ENCODE measurements at regions not wholly inside any gene's neighbourhood (a gene's known extent, or its start where the extent isn't known, plus 50 kb on each side); places are given as distances from the start of the nearest gene placed in this dataset.

GRCh38 chr9:27655441-27655840 lies 82.2 kb upstream of the C9orf72 start:
- H2BK15ac ChIP-seq (ENCODE audit: low read length), result no peak overlapping the region
- H2BK20ac ChIP-seq (ENCODE audit: low read length), result no peak overlapping the region
- H4K91ac ChIP-seq (replicated peaks; ENCODE audit: insufficient read length, low read length), result no peak overlapping the region
- H2BK12ac ChIP-seq (ENCODE audit: low read depth, low read length), result no peak overlapping the region
- no peaks in the 10 kb centered on the region for H4K20me1 ChIP-seq (replicated peaks in 1 of 2; ENCODE audit: control insufficient read depth in 1 of 2, insufficient read depth in 2 of 2, low read length in 2 of 2)
- ChIA-PET POLR2A (ENCODE audit: partially characterized antibody) (interaction anchor here (1.1 kb wide), 1 partner anchor 66 kb away, joined by 3 read pairs; no protein-coding TSS in a partner anchor), CTCF (ENCODE audit: partially characterized antibody) (interaction anchor here (1.7 kb wide), 1 partner anchor 12 kb away, joined by 5 read pairs; no protein-coding TSS in a partner anchor)
- H3K27ac ChIP-seq (ENCODE audit: low read depth, low read length), result no peak overlapping the region
- H2AK5ac ChIP-seq (ENCODE audit: low read depth, low read length), result no peak overlapping the region
- no peak overlapping the region for H3K4me3 ChIP-seq (ENCODE audit: extremely low read depth in 1 of 4, insufficient read depth in 2 of 4, low read depth in 3 of 4, low read length in 4 of 4)
- H3K23me2 ChIP-seq (ENCODE audit: low read depth, low read length), result no peaks in the 10 kb centered on the region
- H3K27me3 ChIP-seq (replicated peaks in 1 of 4; ENCODE audit: control insufficient read depth in 3 of 4, extremely low read depth in 1 of 4, insufficient read depth in 3 of 4, low read length in 3 of 4), result no peaks in the 10 kb centered on the region
- no peaks in the 10 kb centered on the region for H3K36me3 ChIP-seq (ENCODE audit: control insufficient read depth in 2 of 4, insufficient read depth in 4 of 4, low read length in 3 of 4)
- no peak overlapping the region for H3K4me2 ChIP-seq (ENCODE audit: insufficient read depth in 1 of 2, low read depth in 2 of 2, low read length in 2 of 2)
- no peaks in the 10 kb centered on the region for H3K79me2 ChIP-seq (ENCODE audit: control insufficient read depth in 1 of 2, insufficient read depth in 2 of 2, low read length in 2 of 2)
- H3K56ac ChIP-seq (replicated peaks; ENCODE audit: insufficient read length, low read depth, low read length), result no peak overlapping the region
- no peak overlapping the region for H3K9ac ChIP-seq (replicated peaks in 1 of 4; ENCODE audit: extremely low read depth in 1 of 4, low read depth in 3 of 4, low read length in 3 of 4)
- H2BK120ac ChIP-seq (replicated peaks; ENCODE audit: low read depth, low read length), result no peak overlapping the region
- H3K18ac ChIP-seq (ENCODE audit: extremely low read depth, low read length), result no peak overlapping the region
- no peak overlapping the region for H3K4ac ChIP-seq (replicated peaks; ENCODE audit: insufficient read length, low read depth, low read length)
- FAIRE-seq (no peak), DNase-seq (ENCODE audit: low read depth in 1 of 2, low spot score in 2 of 2) (no peak)
- no peaks in the 10 kb centered on the region for H3K79me1 ChIP-seq (ENCODE audit: low read depth, low read length)
- H2AFZ ChIP-seq (ENCODE audit: low read length), result no peak overlapping the region
- H4K8ac ChIP-seq (ENCODE audit: extremely low read depth, insufficient read depth, low read length), result no peak overlapping the region
- no peaks in the 10 kb centered on the region; a peak in 1 of 7 replicates for H3K4me1 ChIP-seq (replicated peaks in 1 of 4; ENCODE audit: control insufficient read depth in 3 of 4, insufficient read depth in 4 of 4, low read length in 3 of 4)
- H2BK5ac ChIP-seq (ENCODE audit: low read depth, low read length), result no peak overlapping the region
- no peak overlapping the region for H3K23ac ChIP-seq (ENCODE audit: insufficient read length)
- H3K14ac ChIP-seq (ENCODE audit: insufficient read length), result no peak overlapping the region
- H4K5ac ChIP-seq (ENCODE audit: insufficient read length, low read depth, low read length), result no peak overlapping the region
- 91% methylated on average over 2 of the region's 2 CpGs; no CpG with 5 or more reads in 1 of the 2 experiments for WGBS, 2 experiments (ENCODE audit: extremely low coverage in 1 of 2, insufficient coverage in 1 of 2, insufficient read length in 1 of 2, insufficient replicate concordance in 2 of 2, low coverage in 1 of 2, low lambda C conversion rate in 2 of 2, missing lambda C conversion rate in 1 of 2)
- H3K9me3 ChIP-seq (ENCODE audit: insufficient read depth in 2 of 2, low read depth in 1 of 2, low read length in 1 of 2), result no peaks in the 10 kb centered on the region
- TF ChIP-seq RBBP5 (IDR thresholded peaks at IDR 0.05; ENCODE audit: borderline replicate concordance, low read depth, low read length) (no peak), SUZ12 (IDR thresholded peaks at IDR 0.05; ENCODE audit: low read length) (no peak), GTF2F1 (IDR thresholded peaks at IDR 0.05; ENCODE audit: borderline replicate concordance, low read depth, low read length) (no peak), TBP (IDR thresholded peaks at IDR 0.05; ENCODE audit: low read depth, low read length) (no peak), CTBP2 (IDR thresholded peaks at IDR 0.05; ENCODE audit: borderline replicate concordance, insufficient read depth, insufficient read length, low read length) (no peak), SP1 (IDR thresholded peaks at IDR 0.05; ENCODE audit: low read depth, low read length) (no peak), E2F6 (IDR thresholded peaks at IDR 0.05) (no peak), NANOG (IDR thresholded peaks at IDR 0.05; ENCODE audit: insufficient read depth, low read depth, low read length, poor library complexity, severe bottlenecking) (no peak), SP2 (IDR thresholded peaks at IDR 0.05; ENCODE audit: low read length) (no peak), BCL11A (IDR thresholded peaks at IDR 0.05; ENCODE audit: low read depth in 2 of 2, low read length in 2 of 2) (no peak), SIX5 (IDR thresholded peaks at IDR 0.05; ENCODE audit: low read depth, low read length) (no peak), PHF8 (conservative IDR thresholded peaks at IDR 0.05; ENCODE audit: low read depth, low read length) (no peak), RFX5 (IDR thresholded peaks at IDR 0.05; ENCODE audit: borderline replicate concordance, low read depth, low read length) (no peak)
